SJSA1 (cell line): ENCODE measurements at regions not wholly inside any gene's neighbourhood (a gene's known extent, or its start where the extent isn't known, plus 50 kb on each side); places are given as distances from the start of the nearest gene placed in this dataset.

Experiments
- DNase-seq, 2 experiments: peaks; one replicate each; pipeline ENCODE4 v3.0.0-alpha.2; 2015 to 2020; ENCODE audit warnings: low spot score in 2 of 2, low read depth in 1 of 2
- H3K27ac ChIP-seq: fragments of 250-450 bp; sonication (Bioruptor Pico); 2 replicates; pipeline ENCODE4 v1.5.1; 2020; ENCODE audit warnings: mild to moderate bottlenecking, moderate library complexity
- H3K27me3 ChIP-seq: fragments of 250-450 bp; sonication (Bioruptor Pico); replicated peaks from 2 replicates; pipeline ENCODE4 v1.5.1; 2020; ENCODE audit warnings: mild to moderate bottlenecking, moderate library complexity
- H3K36me3 ChIP-seq: fragments of 250-450 bp; sonication (Bioruptor Pico); 2 replicates; pipeline ENCODE4 v1.5.1; 2020; ENCODE audit warnings: mild to moderate bottlenecking
- H3K4me1 ChIP-seq: fragments of 250-450 bp; sonication (Bioruptor Pico); replicated peaks from 2 replicates; pipeline ENCODE4 v1.6.1; 2021; ENCODE audit warnings: mild to moderate bottlenecking
- H3K4me3 ChIP-seq: fragments of 250-450 bp; sonication (Bioruptor Pico); 2 replicates; pipeline ENCODE4 v1.5.1; 2020; ENCODE audit warnings: mild to moderate bottlenecking
- H3K9me3 ChIP-seq: fragments of 250-450 bp; sonication (Bioruptor Pico); replicated peaks from 2 replicates; pipeline ENCODE4 v1.5.1; 2020; ENCODE audit warnings: mild to moderate bottlenecking

GRCh38 chr12:104850781-104851180 lies 107.3 kb downstream of the SLC41A2 start:
- Histone ChIP-seq H3K9me3 (no peaks in the 10 kb centered on the region), H3K27ac (no peak overlapping the region), H3K4me3 (no peak overlapping the region), H3K4me1 (no peaks in the 10 kb centered on the region), H3K36me3 (no peaks in the 10 kb centered on the region), H3K27me3 (no peaks in the 10 kb centered on the region; the same call in 1 of the 2 replicates)
- DNase-seq: no peak

- Histone ChIP-seq H3K36me3 (no peaks in the 10 kb centered on the region), H3K27me3 (no peaks in the 10 kb centered on the region; the same call in 1 of the 2 replicates), H3K4me3 (no peak overlapping the region), H3K27ac (no peak overlapping the region), H3K4me1 (no peaks in the 10 kb centered on the region), H3K9me3 (no peaks in the 10 kb centered on the region)
- no peak for DNase-seq
Observed at GRCh38 chr12:104846056-104846767, 111.9 kb downstream of the SLC41A2 start.

GRCh38 chr12:104844123-104844522 lies 114.0 kb downstream of the SLC41A2 start:
- Histone ChIP-seq H3K4me3 (no peak overlapping the region), H3K27me3 (no peaks in the 10 kb centered on the region; the same call in 1 of the 2 replicates), H3K36me3 (no peaks in the 10 kb centered on the region), H3K4me1 (no peaks in the 10 kb centered on the region), H3K9me3 (no peaks in the 10 kb centered on the region), H3K27ac (no peak overlapping the region)
- no peak for DNase-seq

- Histone ChIP-seq H3K4me3 (no peak overlapping the region), H3K36me3 (no peaks in the 10 kb centered on the region), H3K27me3 (no peaks in the 10 kb centered on the region; the same call in 1 of the 2 replicates), H3K9me3 (no peaks in the 10 kb centered on the region), H3K27ac (no peak overlapping the region), H3K4me1 (no peaks in the 10 kb centered on the region)
- DNase-seq: no peak
Observed at GRCh38 chr12:104840262-104840661, 117.8 kb downstream of the SLC41A2 start.

- H3K27me3 ChIP-seq: 0 out of 2 replicates have a peak, but pooled peaks cover 7% of the 10 kb centered on the region
- no peaks in the 10 kb centered on the region for H3K4me1 ChIP-seq
- no peak for DNase-seq
- no peaks in the 10 kb centered on the region for H3K36me3 ChIP-seq
- H3K27ac ChIP-seq: no peak overlapping the region
- no peaks in the 10 kb centered on the region for H3K9me3 ChIP-seq
- no peak overlapping the region for H3K4me3 ChIP-seq
Observed at GRCh38 chr12:104835317-104835716, 122.8 kb downstream of the SLC41A2 start.

GRCh38 chr12:104834607-104835006 lies 123.5 kb downstream of the SLC41A2 start:
- H3K36me3 ChIP-seq: no peaks in the 10 kb centered on the region
- no peak overlapping the region for H3K4me3 ChIP-seq
- no peaks in the 10 kb centered on the region for H3K9me3 ChIP-seq
- no peak for DNase-seq
- H3K27ac ChIP-seq: no peak overlapping the region
- H3K27me3 ChIP-seq: 0 out of 2 replicates have a peak, but pooled peaks cover 10% of the 10 kb centered on the region
- H3K4me1 ChIP-seq: no peaks in the 10 kb centered on the region

- no peak for DNase-seq
- 0 out of 2 replicates have a peak, but pooled peaks cover 10% of the 10 kb centered on the region for H3K27me3 ChIP-seq
- H3K36me3 ChIP-seq: no peaks in the 10 kb centered on the region
- no peaks in the 10 kb centered on the region for H3K4me1 ChIP-seq
- no peaks in the 10 kb centered on the region for H3K9me3 ChIP-seq
- no peak overlapping the region for H3K27ac ChIP-seq
- H3K4me3 ChIP-seq: no peak overlapping the region
Observed at GRCh38 chr12:104833756-104834155, 124.3 kb downstream of the SLC41A2 start.

- H3K27me3 ChIP-seq: 0 out of 2 replicates have a peak, but pooled peaks cover 8% of the 10 kb centered on the region
- H3K27ac ChIP-seq: no peak overlapping the region
- no peaks in the 10 kb centered on the region for H3K9me3 ChIP-seq
- H3K4me3 ChIP-seq: no peak overlapping the region
- no peaks in the 10 kb centered on the region for H3K4me1 ChIP-seq
- no peaks in the 10 kb centered on the region for H3K36me3 ChIP-seq
- no peak for DNase-seq
Observed at GRCh38 chr12:104828015-104828414, 130.1 kb downstream of the SLC41A2 start.

- no peaks in the 10 kb centered on the region for H3K4me1 ChIP-seq
- DNase-seq: no peak
Observed at GRCh38 chr12:104827587-104827986, 130.5 kb downstream of the SLC41A2 start.

GRCh38 chr12:104825408-104825807 lies 132.7 kb downstream of the SLC41A2 start:
- no peak for DNase-seq
- H3K27ac ChIP-seq: no peak overlapping the region

More at GRCh38 chr12:104827587-104827986, 130.5 kb downstream of the SLC41A2 start:
- Histone ChIP-seq H3K4me3 (no peak overlapping the region), H3K9me3 (no peaks in the 10 kb centered on the region), H3K27ac (no peak overlapping the region), H3K27me3 (0 out of 2 replicates have a peak, but pooled peaks cover 8% of the 10 kb centered on the region), H3K36me3 (no peaks in the 10 kb centered on the region)

GRCh38 chr12:104823985-104824461 lies 134.1 kb downstream of the SLC41A2 start:
- no peaks in the 10 kb centered on the region for H3K36me3 ChIP-seq
- DNase-seq: no peak
- H3K4me3 ChIP-seq: no peak overlapping the region
- no peak overlapping the region for H3K27ac ChIP-seq
- H3K4me1 ChIP-seq: no peaks in the 10 kb centered on the region
- no peaks in the 10 kb centered on the region for H3K9me3 ChIP-seq
- no peaks in the 10 kb centered on the region for H3K27me3 ChIP-seq

More at GRCh38 chr12:104825408-104825807, 132.7 kb downstream of the SLC41A2 start:
- H3K4me1 ChIP-seq: no peaks in the 10 kb centered on the region
- 0 out of 2 replicates have a peak, but pooled peaks cover 4% of the 10 kb centered on the region for H3K27me3 ChIP-seq
- no peaks in the 10 kb centered on the region for H3K9me3 ChIP-seq
- no peaks in the 10 kb centered on the region for H3K36me3 ChIP-seq
- H3K4me3 ChIP-seq: no peak overlapping the region

GRCh38 chr12:104822941-104823340 lies 135.1 kb downstream of the SLC41A2 start:
- Histone ChIP-seq H3K27me3 (no peaks in the 10 kb centered on the region), H3K36me3 (no peaks in the 10 kb centered on the region), H3K4me3 (no peak overlapping the region), H3K9me3 (no peaks in the 10 kb centered on the region), H3K27ac (no peak overlapping the region), H3K4me1 (no peaks in the 10 kb centered on the region)
- DNase-seq: no peak

GRCh38 chr12:104816845-104817503 lies 141.1 kb downstream of the SLC41A2 start:
- no peaks in the 10 kb centered on the region for H3K4me1 ChIP-seq
- no peak for DNase-seq
- H3K4me3 ChIP-seq: no peak overlapping the region
- no peaks in the 10 kb centered on the region for H3K36me3 ChIP-seq
- H3K27ac ChIP-seq: no peak overlapping the region
- no peaks in the 10 kb centered on the region for H3K9me3 ChIP-seq
- H3K27me3 ChIP-seq: no peaks in the 10 kb centered on the region; the same call in 1 of the 2 replicates

- Histone ChIP-seq H3K9me3 (no peaks in the 10 kb centered on the region), H3K4me1 (no peaks in the 10 kb centered on the region), H3K27ac (no peak overlapping the region), H3K36me3 (no peaks in the 10 kb centered on the region), H3K4me3 (no peak overlapping the region), H3K27me3 (no peaks in the 10 kb centered on the region; the same call in 1 of the 2 replicates)
- no peak for DNase-seq
Observed at GRCh38 chr12:104815935-104816334, 142.2 kb downstream of the SLC41A2 start.
